HAP-1 (cell line): ENCODE measurements at regions not wholly inside any gene's neighbourhood (a gene's known extent, or its start where the extent isn't known, plus 50 kb on each side); places are given as distances from the start of the nearest gene placed in this dataset.
A peak's percentile ranks its signal among the peaks of the same experiment; 100 is the strongest.

ENCODE experiments used
- DNase-seq, 2 experiments: peaks; one replicate each; pipeline ENCODE4 v3.0.0-alpha.2; 2016 to 2020; ENCODE audit warnings: low spot score in 2 of 2
- H3K27me3 ChIP-seq: fragments of 250-450 bp; sonication (Bioruptor Pico); 2 replicates; pipeline ENCODE4 v1.5.1; 2020; ENCODE audit warnings: low read depth, mild to moderate bottlenecking, moderate library complexity
- H3K36me3 ChIP-seq: fragments of 250-450 bp; sonication (Bioruptor Pico); replicated peaks from 2 replicates; pipeline ENCODE4 v1.5.1; 2020; ENCODE audit warnings: mild to moderate bottlenecking
- H3K4me1 ChIP-seq: fragments of 250-450 bp; sonication (Bioruptor Pico); 2 replicates; pipeline ENCODE4 v1.5.1; 2020; ENCODE audit warnings: mild to moderate bottlenecking
- H3K4me3 ChIP-seq: fragments of 250-450 bp; sonication (Bioruptor Pico); 2 replicates; pipeline ENCODE4 v1.5.1; 2020; ENCODE audit warnings: mild to moderate bottlenecking, moderate library complexity
- H3K9me3 ChIP-seq: fragments of 250-450 bp; sonication (Bioruptor Pico); 2 replicates; pipeline ENCODE4 v1.5.1; 2020; ENCODE audit warnings: mild to moderate bottlenecking, moderate library complexity
- in situ Hi-C: fragments of 300-500 bp; cut with MboI; formaldehyde crosslinking; loops from 3 replicates; pipeline ENCODE4 v1.14.3; 2020; ENCODE audit warnings: low sequenced_read_pairs, inconsistent platforms, mixed read lengths

DNA sequence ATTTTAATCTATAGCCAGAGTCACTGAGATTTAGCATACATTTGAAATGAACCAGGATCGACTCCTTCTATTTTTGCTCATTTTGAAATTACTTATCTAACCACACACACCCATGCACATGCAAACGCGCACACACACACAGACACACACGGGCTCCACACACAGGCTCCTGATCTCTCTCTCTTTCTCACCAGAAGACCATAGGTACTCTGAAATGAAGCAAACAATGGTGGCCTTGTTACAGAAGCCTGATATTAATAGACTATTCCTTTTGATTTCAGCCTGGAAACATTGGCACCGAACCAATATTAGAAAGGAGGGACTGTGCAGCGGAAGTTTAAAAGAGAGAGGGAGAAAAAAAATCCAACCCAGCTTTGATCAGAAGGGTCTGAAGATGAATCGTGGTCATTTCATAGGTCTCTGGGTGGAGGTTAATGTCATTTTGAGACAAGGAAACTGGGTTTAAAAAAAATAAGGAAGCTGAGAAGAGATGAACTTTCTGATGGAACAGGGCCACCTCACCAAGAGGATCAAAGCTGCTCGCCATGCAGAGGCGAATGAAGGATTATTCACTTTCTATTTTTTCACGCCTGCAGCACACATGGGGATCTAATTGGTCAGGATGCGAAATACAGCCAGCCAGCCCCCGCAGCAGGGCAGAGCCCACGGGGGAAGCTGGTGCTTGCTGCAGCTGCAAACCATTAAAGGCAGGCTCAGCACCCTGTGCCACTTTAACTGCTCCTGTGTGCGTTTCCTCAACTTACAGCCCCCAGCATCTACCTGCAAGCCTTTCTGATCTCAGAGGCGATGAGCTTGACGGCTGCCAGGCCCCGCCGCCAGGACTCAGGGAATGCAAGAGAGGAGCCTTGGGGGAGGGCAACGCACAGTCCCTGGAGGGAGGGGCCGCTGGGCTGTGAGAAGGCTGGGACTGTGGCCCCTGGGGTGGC is 88.8 kb downstream of the HES1 start:
- no peak for DNase-seq
- H3K9me3 ChIP-seq = no peaks in the 10 kb centered on the region
- no peaks in the 10 kb centered on the region for H3K36me3 ChIP-seq
- in situ Hi-C loops = no loop called here
- no peaks in the 10 kb centered on the region for H3K27me3 ChIP-seq
- H3K4me3 ChIP-seq = no peak overlapping the region
- no peaks in the 10 kb centered on the region for H3K4me1 ChIP-seq

DNA sequence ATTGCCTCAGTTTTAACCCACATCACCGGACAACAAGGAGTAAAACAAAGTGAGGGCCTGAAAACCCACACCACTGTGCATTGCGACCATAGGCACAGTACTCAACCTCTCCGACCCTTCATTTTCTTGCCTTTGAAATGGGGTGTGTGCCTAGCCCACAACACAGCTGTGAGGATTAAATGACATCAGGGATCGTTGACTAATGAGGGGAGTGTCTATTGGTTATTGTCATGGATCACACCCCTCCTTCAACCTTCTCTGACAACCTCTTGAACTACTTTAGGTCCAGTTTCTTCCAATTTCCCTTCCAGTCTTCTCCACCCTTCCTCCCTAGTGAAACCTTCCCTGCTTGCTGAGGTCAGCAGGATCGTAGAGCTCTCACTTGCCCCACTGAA is 89.5 kb downstream of the HES1 start:
- in situ Hi-C loops = no loop called here
- H3K36me3 ChIP-seq = no peaks in the 10 kb centered on the region
- no peak overlapping the region for H3K4me3 ChIP-seq
- no peaks in the 10 kb centered on the region for H3K9me3 ChIP-seq
- no peaks in the 10 kb centered on the region for H3K27me3 ChIP-seq
- H3K4me1 ChIP-seq = no peaks in the 10 kb centered on the region
- no peak for DNase-seq

DNA sequence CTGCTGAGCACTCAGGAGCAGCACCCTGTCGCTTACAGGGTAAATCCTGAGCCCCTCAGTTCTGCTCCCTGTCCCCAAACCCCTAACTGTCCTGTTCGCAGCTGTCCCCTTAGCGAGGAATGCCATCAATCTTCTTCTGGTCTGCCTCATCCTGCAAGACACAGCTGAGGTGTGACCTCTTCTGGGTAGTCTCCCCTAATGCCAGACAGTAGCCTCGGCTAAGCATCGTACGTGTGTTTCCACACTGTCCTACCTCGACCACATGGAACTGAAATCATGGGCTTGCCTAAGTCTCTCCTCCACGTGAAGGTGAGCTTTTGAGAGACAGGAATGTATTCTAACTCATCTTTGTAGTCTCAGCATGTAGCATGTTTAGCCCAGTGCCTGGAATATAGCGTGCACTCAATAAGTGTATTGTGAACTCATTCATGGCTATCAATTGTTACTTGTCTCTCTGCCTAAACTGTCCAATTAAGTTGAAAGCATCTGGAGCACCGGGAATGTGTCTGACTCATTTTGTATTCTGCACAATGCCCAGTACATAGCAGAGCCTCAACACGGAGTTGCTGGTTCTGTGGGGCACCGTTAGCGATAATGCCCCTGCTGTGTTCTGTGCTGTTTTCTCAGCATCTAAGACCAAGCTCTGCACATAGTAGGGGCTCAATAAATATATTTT is 90.2 kb downstream of the HES1 start:
- Histone ChIP-seq H3K9me3 (no peaks in the 10 kb centered on the region), H3K4me3 (no peak overlapping the region), H3K27me3 (no peaks in the 10 kb centered on the region), H3K4me1 (no peaks in the 10 kb centered on the region), H3K36me3 (no peaks in the 10 kb centered on the region)
- DNase-seq = no peak
- in situ Hi-C loops = no loop called here

DNA sequence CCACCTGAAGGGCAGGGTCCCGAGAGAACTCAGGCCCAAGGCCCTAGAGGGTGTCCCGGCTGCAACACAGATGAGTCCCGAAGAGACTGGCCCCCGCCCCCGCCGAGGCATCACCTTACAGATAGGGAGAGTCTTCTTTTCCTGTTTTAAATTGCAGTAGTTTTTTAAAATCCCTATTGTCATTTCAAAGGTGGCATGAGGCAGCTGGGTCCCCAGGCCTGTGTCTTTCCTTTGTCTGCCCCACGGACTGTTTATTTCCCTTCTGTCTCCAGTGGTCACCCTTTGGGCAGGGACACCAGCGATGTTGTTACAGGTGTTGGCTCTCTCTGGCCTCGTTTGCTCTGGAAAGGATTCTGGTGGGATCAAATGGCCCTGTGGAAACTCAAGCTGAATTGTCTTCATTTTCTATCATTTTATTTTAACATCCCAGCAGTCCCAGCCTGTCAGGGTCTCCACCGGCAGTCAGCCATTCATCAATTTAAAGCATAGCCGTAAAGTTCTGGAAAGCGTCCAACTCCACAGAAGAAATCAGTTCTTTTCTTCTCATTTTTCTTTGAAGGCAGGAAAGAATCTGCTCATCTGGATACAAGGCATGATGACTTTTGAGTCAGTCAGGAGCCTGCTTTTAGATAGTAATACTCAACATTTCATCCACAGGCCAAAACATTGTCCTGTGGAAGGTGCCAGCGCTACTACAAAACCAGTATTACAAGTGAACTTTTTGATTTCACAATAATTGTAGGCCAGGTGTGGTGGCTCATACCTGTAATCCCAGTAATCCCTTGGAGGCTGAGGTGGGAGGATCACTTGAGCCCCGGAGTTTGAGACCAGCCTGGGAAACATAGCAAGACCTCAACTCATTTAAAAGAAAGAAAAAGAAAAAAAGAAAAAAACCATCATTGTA is 96.2 kb downstream of the HES1 start:
- H3K36me3 ChIP-seq = no peaks in the 10 kb centered on the region
- DNase-seq = no peak
- no peak overlapping the region for H3K4me3 ChIP-seq
- in situ Hi-C loops = no loop called here
- H3K4me1 ChIP-seq = no peaks in the 10 kb centered on the region
- H3K27me3 ChIP-seq = no peaks in the 10 kb centered on the region
- no peaks in the 10 kb centered on the region for H3K9me3 ChIP-seq

DNA sequence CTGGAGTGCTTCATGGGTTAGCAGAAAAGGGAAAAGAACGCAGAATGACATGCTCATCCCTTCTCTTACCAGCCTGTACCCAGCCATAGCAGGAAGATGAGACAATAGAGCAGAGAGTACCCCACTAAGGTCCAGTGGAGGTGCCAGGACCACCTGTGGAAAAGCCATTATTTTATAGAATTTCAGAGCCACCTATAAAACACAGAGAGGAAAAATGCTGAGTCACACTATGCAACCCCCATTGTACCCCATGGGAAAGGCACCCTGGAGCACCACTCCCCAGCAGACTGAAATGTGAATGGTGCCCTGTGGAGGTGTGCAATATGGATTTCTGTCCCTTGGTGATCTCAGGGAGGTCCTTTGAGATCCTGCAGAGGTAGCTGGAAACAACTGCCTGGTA is 97.2 kb downstream of the HES1 start:
- no peaks in the 10 kb centered on the region for H3K36me3 ChIP-seq
- in situ Hi-C loops = no loop called here
- H3K9me3 ChIP-seq = no peaks in the 10 kb centered on the region

DNA sequence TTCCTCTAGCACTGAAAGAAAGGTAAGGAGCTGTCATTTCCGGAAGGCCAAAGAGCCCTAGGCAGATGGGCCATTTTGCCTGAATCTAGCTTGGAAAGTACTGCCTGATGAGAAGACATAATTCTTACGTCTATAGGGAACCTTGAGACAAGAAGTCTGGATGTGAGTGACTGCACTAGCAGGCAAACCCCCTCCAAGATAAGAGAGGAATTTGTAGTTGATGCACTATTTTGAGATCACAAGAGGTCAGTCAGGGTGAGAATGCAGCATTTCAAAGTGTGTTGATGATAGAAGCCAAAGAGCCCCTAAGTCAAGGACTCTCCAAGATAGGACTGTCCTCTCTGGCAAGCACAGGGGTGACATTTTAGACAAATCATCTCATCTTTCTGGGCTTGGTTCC is 99.2 kb downstream of the HES1 start:
- Histone ChIP-seq H3K36me3 (no peaks in the 10 kb centered on the region), H3K27me3 (no peaks in the 10 kb centered on the region), H3K4me1 (no peaks in the 10 kb centered on the region), H3K9me3 (no peaks in the 10 kb centered on the region), H3K4me3 (no peak overlapping the region)
- in situ Hi-C loops = no loop called here
- DNase-seq = no peak

More for the DNA sequence above, 97.2 kb downstream of the HES1 start:
- no peak for DNase-seq
- H3K27me3 ChIP-seq = no peaks in the 10 kb centered on the region
- H3K4me3 ChIP-seq = no peak overlapping the region
- no peaks in the 10 kb centered on the region for H3K4me1 ChIP-seq

DNA sequence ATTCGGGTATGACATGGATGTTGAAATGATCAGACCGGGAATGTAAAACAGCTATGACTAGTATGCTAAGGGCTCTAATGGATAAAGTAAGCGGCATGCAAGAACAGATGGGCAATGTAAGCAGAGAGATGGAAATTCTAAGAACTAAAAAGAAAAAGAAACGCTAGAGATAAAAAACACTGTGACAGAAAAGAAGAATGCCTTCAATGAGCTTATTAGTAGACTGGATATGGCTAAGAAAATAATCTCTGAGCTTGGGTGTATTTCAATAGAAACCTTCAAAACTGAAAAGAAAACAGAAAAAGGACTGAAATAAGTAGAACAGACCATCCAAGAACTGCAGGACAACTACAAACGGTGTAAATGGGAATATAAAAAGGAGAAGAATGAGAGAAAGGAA is 101.2 kb downstream of the HES1 start:
- DNase-seq = no peak
- Histone ChIP-seq H3K36me3 (no peaks in the 10 kb centered on the region), H3K9me3 (no peaks in the 10 kb centered on the region), H3K4me1 (no peaks in the 10 kb centered on the region), H3K4me3 (no peak overlapping the region), H3K27me3 (no peaks in the 10 kb centered on the region)
- in situ Hi-C loops = no loop called here

DNA sequence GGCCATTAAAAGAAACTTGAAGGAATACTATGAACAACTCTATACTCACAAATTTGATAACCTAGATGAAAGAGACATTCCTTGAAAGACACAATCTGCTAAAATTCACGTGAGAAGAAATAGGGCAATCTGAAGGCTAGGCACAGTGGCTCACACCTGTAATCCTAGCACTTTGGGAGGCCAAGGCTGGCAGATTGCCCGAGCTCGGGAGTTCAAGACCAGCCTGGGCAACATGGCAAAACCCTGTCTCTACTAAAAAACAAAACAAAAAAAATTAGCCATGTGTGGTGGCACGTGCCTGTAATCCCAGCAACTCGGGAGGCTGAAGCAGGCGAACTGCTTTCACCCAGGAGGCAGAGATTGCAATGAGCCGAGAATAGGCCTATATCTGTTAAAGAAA is 104.8 kb downstream of the HES1 start:
- no peaks in the 10 kb centered on the region for H3K9me3 ChIP-seq
- in situ Hi-C loops = no loop called here
- no peaks in the 10 kb centered on the region for H3K27me3 ChIP-seq
- no peak for DNase-seq
- H3K36me3 ChIP-seq = no peaks in the 10 kb centered on the region
- no peak overlapping the region for H3K4me3 ChIP-seq
- peaks cover 1% of the 10 kb centered on the region; the same call in 1 of the 2 replicates for H3K4me1 ChIP-seq

DNA sequence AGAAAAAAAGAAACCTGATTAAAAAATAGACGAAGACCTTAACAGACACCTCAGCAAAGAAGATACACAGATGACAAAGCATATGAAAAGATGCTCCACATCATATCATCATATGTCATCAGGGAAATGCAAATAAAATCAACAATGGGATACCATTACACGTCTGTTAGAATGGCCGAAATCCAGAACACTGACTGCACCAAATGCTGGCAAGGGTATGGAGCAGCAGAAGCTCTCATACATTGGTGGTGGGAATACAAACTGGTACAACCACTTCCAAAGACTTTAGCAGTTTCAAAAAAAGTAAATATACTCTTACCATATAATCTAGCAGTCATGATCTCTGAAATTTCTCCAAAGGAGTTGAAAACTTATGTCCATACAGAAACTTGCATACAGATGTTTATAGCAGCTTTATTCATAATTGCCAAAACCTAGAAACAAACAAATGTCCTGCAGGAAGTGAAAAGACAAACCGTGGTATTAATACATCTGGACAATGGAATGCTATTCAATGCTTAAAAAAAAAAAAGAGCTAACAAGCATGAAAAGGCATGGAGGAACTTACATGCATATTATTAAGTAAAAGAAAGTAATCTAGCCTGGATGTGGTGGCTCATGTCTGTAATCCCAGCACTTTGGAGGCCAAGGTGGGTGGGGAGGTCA is 107.4 kb downstream of the HES1 start:
- H3K9me3 ChIP-seq = no peaks in the 10 kb centered on the region
- in situ Hi-C loops = no loop called here
- no peak for DNase-seq
- no peaks in the 10 kb centered on the region for H3K36me3 ChIP-seq
- H3K4me3 ChIP-seq = no peak overlapping the region
- no peaks in the 10 kb centered on the region for H3K27me3 ChIP-seq
- H3K4me1 ChIP-seq = peaks cover 16% of the 10 kb centered on the region

DNA sequence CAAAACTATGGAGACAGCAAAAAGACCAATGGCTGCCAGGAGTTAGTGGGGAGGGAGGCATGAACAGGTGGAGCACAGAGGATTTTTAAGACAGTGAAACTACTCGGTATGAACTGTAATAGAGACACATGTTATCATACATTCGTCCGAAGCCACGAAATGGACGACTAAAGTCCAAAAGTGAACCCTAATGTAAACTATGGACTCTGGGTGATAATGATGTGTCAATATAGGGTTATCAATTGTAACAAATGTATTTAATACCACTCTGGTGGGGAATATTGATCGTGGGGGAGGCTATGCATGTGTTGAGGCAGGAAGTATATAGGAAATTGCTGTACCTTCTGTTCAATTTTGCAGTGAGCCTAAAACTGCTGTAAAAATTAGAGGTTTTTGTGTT is 107.0 kb downstream of the CPN2 start:
- Histone ChIP-seq H3K27me3 (no peaks in the 10 kb centered on the region), H3K4me1 (peaks cover 16% of the 10 kb centered on the region), H3K4me3 (no peak overlapping the region), H3K36me3 (no peaks in the 10 kb centered on the region), H3K9me3 (no peaks in the 10 kb centered on the region)
- in situ Hi-C loops = no loop called here
- no peak for DNase-seq

DNA sequence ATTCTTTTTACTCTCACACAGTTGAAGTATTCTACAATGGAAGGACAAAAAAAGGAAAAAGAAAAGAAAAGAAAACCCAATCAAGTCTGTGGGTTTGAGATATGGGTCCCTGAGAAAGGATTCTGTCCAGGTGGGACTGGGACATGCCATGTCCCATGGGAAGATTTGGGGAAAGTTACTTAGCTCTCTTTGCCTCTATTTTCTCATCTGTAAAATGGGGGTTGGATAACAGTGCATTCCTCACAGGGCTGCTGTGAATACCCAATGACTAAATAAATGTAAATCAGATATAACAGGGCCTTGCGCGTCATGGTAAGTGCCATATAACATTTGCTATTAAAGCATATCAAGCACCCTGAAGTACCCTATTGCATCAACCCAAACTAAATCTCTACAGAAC is 105.7 kb downstream of the CPN2 start:
- no peaks in the 10 kb centered on the region for H3K27me3 ChIP-seq

DNA sequence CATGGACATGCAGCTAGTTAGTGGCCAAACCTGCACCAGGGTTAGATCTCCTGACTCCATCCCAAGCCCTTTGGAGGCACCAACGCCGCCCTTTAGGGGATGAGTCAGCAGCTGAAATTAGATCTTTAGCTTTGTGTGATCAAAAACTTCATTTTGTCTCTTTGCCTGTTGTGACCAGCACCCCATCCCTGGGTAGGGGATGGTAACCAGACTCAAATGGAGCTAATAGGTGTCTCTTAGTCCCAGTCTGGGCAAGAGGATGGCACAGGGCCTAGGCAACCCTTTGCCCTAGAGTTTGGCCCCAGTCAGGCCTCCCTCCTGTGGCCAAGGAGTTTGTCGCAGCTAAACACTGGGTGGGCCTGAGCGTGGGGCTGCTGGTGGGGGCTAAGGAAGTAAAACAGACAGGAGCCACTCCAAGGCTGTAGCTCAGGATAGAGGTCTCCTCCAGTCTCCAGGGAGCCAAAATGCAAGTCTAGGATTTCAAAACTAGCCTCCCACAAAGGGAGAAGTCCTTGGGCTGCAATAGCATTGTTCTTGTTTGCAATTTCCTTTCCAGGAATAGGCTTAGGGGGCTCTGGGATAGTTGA is 105.1 kb downstream of the CPN2 start:
- Histone ChIP-seq H3K4me1 (peaks cover 16% of the 10 kb centered on the region), H3K4me3 (no peak overlapping the region), H3K27me3 (no peaks in the 10 kb centered on the region), H3K9me3 (no peaks in the 10 kb centered on the region), H3K36me3 (no peaks in the 10 kb centered on the region)
- peak in 1 of 2 experiments; percentile 42 for DNase-seq
- in situ Hi-C loops = no loop called here

More for the DNA sequence above, 105.7 kb downstream of the CPN2 start:
- no peak overlapping the region for H3K4me3 ChIP-seq
- no peak for DNase-seq
- H3K9me3 ChIP-seq = no peaks in the 10 kb centered on the region
- no peaks in the 10 kb centered on the region for H3K36me3 ChIP-seq
- H3K4me1 ChIP-seq = peaks cover 16% of the 10 kb centered on the region
- in situ Hi-C loops = no loop called here
